Nucleus accumbens (tissue), 56 donors: ENCODE measurements at regions not wholly inside any gene's neighbourhood (a gene's known extent, or its start where the extent isn't known, plus 50 kb on each side); places are given as distances from the start of the nearest gene placed in this dataset.

Experiments used
- DNase-seq, 56 donors: peaks; one replicate each; lab custom pipeline; 2025; lab: John Stamatoyannopoulos, UW

DNA sequence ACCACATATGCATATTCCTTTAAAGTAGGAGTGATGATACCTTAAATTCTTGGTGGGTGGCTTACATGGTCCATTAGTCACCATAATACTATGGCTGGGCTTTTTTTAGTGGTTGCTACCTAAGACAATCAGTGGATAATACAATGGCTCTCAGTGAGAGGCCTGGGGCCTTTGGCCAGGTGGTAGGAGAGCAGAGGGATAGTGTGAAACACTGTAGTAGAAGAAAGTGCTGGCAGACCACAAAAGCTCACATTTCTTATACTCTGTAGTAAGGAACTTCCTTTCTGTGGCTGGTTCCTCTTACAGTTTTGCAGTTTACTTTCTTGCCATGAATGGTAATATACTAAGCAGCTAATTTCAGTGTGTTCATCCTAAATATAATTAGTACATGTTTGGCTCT, 583.5 kb downstream of the XIRP2 start:
- no peak for DNase-seq

DNA sequence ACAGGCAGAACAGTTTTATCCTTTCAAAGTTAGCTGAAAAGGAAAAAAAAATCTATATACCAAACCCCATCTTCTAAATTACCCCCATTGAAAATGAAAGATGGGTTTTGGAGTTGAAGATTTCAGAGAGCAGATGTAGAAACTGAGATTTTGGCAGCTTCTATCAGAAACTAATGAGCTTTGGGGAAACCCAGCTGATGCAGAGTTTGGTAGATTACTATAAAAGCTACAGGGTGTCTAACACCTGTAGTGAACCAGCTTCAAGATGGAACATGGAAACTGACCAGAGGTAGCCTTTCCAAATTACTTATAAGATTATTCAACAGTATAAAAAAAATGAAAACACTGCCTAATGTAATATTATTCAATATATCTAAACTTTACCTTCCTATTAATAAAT, 583.1 kb downstream of the XIRP2 start:
- DNase-seq = no peak

DNA sequence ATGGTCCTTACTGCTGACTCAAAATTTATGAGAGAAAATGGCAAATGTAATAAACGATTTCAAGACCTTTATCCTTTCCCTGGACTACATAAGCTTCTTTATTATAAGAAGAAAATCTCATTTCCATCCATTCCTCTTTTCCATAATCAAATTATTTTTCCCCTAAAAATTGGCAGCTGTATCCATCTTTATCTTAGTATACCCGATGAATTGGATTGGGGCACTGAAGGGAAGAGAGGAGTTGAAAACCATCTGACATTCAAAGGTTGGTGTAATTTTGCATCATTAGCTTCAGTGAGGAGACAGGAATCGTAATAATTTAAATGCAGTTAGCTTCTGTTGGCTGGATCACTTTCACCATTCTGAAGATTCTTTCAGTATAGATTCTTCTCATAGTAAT, 574.1 kb downstream of the XIRP2 start:
- no peak for DNase-seq

DNA sequence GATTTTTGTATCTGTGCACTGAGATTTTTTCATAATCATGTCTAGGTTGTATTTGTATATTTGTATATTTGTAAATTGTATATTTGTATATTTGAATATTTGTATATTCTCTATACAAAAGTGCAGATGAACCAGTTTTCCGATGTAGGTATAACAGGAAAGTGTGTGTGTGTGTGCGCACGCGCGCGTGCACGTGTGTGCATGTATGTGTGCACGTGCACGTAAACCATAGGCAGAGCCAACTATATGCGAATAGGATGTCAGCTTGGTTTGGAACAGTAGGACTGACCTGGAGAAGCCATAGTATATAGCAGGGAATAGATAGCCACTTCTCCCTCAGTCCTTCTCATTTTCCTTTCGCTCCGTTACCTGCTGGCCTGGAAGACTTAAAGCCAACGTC, 565.8 kb downstream of the XIRP2 start:
- DNase-seq = no peak

DNA sequence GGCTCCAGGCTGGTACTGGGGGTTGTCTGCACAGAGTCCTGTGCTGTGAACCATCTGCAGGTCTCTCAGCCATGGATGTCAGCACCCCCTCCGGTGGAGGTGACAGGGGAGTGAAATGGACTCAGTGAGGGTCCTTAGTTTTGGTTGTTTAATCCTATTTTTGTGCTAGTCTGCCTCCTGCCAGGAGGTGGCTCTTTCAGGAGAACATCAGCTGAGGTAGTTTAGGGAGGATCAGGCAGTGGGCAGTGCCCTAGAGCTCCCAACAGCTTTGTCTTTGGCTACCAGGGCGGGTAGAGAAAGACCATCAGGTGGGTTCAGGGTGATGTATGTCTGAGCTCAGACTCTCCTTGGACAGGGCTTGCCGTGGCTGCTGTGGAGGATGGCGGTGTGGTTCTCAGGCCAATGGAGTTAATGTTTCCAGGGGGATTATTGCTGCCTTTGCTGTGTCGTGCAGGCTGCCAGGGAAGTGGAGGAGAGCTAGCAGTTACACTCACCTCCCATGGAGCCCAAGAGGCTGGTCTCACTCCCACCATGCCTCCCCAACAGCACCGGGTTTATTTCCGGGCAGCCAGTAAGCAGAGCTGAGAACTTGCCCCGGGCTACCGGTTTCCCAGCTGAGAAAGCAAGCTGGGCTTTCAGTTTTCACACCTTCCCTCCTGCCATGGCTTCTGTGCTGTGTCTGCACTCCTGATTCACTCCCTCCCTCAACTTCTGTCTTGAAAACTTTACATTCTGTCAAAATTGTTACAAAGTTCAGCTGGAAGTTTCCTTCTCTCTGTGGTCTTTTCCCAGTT, 563.4 kb downstream of the XIRP2 start:
- DNase-seq = no peak

DNA sequence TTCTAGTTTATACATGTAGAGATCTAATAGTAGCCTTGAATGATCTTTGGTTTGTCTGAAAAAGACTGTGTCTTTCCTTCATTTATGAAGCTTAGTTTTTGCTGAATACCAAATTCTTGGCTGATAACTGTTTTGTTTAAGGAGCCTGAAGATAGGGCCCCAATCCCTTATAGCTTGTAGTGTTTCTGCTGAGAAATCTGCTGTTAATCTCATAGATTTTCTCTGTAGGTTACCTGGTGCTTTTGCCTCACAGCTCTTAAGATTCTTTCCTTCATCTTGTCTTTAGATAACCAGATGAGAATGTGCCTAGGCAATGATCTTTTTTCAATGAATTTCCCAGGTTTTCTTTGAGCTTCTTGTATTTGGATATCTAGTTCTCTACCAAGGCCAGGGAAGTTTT, 562.1 kb downstream of the XIRP2 start:
- no peak for DNase-seq

DNA sequence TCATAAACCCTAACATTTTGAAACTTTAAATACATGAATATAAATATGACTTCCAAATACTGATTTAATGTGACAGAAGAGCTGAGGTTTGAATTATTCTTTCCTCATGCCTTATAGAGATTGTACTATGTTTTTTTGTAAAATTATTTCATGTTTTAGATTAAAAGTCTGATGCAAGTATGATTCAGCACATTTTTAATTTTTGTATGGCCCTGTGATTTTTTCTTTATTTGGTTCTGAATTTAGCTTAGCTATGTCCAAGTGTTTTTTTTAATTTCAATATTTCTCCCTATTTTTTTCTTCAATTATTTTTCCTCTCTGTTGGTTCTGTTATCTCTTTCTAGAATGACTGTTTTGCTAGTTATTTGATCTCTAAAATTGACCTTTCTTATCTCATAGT, 552.1 kb downstream of the XIRP2 start:
- DNase-seq = no peak

DNA sequence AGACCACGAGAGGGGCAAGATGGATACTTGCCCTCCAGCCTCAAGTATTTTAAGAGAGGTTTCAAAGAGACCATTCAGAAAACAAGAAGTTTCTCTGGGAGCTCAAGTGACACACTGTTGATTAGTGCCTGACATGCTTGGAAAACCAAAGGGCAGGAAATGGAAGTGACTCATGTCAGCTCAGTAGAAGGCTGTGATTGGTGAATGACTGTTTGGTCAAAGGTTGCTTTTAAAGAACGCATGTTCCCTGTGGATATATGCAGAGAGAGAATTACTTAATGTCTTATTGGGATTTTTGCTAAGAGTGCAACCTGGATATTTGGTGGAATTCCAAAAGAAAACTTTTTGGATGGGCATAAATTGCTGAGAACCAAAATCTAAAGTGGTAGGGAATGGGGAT, 549.9 kb downstream of the XIRP2 start:
- DNase-seq = no peak

DNA sequence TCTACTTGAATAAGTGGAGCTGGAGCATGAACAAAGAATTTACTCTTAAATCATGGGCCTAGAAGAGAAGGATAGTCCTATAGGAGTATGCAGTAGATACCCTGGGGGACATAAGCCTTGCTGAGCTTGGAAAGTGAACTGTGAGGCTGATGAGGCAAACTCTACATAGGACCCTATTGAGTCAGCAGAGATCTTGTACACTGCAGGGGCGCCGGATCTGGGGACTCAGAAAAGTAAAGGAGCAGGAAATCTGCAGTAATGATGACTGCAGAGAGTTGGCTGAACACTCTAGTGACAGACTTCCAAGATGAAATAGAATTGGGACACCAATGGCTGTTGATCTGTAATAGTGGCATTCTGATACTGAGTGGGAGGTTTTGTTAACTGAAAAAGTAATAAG, 543.7 kb downstream of the XIRP2 start:
- peak in 1 of 56 donors; percentile 10 for DNase-seq

DNA sequence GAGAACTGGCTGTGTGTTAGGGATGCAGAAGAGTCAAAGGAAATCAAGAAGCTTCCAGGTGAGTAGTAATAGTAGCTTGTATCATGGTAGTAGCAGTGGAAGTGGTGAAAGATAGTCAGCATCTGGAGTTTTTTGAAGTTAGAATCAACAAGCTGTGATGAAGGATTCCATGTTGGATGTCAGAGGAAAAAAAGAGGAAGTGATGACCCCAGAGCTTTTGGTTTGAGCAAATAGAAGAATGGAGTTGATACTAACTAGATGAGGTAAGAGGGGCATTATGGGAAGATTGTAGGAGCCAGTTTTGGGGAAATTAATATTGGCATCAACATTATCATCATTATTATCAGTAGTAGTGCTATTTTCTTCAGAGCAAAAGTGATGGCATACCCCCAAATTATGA, 542.2 kb downstream of the XIRP2 start:
- DNase-seq = no peak

DNA sequence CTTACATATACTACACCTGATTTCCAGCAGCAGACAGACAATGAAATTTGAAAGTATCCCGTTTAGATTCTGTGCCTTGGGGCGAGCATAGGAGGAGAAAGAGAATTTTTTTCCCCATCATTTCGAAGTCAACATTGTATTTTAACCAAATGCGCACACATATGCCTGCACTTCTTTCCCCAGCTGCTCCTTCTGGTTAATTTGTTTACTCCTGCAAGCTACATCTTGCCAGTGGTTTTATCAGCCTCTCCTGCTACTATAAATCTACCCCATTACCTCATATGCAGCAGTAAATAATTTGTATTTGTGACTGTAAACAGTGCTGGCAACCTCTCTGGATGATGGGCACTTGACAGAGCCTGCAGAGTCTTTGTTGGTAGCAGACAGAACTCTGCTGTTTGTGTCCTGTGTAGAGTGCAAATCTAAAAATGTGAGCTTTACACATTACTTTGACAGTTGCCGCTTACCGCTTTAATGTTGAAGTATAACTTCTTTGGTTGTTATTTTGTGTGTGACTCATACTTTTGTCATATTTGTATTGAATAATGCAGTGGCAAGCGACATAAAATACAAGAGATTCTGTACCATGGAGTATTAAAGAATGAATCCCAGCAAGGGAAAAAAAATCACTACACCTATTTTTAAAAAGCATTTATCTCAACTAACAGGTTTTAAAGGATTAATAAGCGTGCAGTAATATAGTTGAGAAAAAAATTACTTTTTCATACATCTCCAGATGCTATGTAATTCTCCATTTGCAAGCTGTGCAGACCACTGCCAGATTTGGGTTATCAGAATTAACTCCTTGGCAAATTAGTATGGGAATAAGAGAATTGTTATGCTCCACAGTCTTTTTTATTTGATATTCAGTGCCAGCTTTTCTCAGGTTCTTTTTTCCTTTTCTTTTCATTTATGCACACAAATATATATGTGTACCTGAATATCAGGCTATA, 536.8 kb downstream of the XIRP2 start:
- no peak for DNase-seq

DNA sequence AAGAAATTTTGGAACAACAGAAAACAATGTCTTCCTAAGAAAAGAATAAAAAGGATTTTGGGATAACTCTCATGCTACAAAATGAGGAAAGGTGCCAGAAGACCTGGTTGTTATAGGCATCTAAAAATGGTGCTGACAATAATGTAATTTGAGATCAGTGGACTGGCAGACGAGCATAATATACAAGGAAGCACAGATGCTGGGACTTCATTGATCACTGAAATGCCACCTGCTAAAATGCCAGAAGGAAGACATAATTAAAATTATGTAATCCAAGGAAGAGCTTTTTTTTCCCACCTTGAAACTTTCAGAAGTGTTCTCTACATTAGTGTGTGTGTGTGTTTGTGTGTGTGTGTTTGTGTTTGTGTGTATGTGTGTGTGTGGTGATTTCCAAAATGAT, 535.9 kb downstream of the XIRP2 start:
- no peak for DNase-seq

DNA sequence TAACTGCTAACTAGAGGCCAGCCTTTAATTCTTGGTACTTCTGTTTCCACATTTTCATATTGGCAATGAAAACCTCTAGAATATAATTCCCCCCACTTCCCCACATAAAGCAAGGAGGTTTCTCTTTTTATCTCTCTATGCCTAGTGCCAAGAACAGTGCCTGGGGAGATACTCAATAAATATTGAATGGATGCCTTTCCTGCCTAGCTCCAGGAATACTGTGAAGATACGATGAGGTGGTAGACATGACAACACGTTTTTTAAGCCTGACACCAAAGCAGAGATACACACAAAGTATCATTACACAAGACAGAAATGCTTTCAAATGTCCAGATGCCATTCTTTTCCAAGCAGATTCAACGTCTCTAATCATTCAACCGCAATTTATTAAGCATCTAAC, 535.5 kb downstream of the XIRP2 start:
- no peak for DNase-seq

DNA sequence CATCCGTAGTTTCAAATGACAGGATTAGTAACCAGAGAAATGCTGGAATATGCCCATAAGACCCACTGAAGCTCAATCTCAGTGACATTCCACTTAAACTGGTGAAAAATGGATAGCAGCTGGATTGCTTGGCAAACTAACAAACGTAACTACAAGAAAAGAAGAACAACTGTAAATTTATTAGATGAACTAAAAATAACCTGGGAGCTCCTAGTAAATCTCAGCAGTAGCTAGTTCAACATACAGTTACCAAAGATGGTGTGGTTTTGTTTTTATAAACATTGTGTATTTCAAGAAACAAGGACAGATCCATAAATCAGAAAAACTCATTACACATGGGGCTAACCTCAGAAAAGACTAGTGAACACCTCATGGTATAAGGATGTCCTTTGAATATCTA, 531.9 kb downstream of the XIRP2 start:
- no peak for DNase-seq

DNA sequence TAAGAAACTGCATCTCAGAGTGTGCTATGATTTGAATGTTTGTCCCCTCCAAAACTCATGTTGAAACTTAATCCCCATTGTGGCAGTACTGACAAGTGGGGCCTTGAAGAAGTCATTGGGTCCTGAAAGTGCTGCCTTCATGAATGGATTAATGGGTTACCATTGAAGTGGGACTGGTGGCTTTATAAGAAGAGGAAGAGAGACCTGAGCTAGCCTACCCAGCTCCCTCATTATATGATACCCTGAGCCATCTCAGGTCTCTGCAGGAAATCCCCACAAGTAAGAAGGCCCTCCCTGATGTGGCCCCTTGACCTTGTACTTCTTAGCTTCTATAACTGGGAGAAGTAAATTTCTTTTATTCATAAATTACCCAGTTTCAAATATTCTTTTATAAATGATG, 526.8 kb downstream of the XIRP2 start:
- DNase-seq = no peak

DNA sequence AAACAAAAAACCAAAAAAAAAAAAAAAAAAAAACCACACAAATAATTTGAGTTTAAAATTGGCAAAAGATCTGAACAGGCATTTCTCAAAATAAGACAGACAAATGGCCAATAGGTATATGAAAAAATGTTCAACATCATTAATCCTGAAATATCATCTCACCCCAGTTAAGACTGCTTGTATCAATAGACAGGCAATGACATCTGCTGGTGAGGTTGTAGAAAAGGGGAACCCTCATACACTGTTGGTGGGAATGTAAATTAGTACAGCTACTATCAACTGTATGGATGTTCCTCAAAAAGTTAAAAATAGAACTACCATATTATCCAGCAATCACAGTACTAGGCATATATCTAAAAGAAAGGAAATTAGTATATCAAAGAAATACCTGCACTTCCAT, 523.1 kb downstream of the XIRP2 start:
- DNase-seq = no peak

DNA sequence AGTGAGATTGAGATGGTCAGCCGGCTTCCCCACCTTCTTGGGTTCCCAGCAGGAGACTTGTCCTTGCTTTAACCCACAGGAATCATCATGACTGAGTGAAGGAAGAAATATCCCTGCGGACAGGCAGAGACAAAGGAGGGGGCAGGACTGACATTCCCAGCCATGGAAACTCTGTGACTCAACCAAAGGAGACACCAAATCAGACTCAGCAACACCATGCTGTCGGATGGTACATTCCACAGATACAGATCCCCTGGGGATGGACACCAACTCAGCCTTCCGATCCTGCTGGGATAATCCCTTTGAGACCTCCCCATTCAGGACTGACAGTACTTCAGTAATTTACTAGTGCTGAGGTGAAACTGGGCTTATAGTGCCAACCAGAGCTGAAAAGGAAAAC, 518.3 kb downstream of the XIRP2 start:
- DNase-seq = no peak

DNA sequence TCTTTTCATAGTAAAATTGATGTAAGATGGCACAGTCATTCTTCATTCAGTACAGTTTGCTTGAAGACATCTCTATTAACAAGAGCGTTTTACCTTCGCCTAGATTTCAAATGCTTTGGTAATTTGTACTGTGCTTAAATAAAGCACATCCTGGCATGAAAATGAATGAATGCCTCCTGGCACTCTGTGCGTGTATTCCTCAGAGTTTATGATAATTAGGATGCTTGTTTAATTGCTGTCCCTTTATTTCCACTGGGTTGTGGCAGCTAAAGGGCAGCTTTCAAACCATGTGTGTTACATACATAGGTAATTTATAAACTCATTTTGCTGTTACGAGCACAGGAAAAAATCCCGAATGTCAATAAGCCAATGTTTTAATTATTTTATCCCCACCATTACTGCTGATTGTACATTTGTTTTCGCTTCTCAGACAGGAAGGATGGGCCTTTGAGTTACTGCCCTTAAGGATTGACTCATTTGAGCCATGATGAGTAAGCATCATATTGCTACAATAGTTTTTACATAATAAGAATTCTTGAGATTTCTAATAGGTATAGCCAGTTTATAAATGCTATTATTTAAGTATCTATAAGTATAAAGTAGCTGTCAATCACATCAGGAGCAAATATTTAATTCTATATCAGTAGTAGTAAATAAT, 516.5 kb downstream of the XIRP2 start:
- DNase-seq = no peak

DNA sequence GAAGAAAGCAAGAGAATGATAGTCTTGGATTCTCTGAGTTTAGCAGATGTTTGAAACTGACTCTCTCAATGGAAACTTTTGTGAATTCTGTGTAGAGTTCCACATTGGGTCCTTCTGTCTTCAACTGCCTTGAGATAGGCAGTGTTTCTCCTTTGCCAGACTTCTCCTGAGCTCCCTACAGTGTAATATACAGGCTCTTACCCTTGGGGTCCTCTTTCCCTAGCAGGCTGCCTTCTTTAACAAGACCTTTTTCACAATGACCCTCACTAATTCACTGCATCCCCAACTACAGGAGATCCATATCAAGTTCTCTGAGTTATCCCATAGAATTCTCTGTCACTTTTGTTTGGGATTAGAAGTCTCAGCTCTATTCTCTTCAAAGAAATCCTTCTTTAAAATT, 513.0 kb downstream of the XIRP2 start:
- no peak for DNase-seq

DNA sequence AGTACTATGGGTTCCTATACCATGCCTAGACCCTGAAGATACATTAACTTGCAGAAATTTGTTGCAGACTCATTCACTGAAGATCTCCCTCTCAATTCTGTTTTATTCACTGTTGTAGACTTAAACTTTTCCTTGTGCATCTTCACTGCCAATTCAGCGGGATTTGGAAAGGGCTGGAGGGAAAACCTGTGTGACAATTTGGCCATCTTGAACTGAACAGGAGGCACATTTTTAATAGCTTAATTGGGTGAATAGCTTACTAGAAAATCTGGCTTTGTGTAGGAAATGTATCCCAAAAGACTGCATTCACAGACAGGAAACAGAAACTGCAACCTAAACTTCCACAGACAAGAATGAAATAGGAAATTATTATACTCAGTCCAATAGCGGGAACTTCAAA, 512.3 kb downstream of the XIRP2 start:
- no peak for DNase-seq

DNA sequence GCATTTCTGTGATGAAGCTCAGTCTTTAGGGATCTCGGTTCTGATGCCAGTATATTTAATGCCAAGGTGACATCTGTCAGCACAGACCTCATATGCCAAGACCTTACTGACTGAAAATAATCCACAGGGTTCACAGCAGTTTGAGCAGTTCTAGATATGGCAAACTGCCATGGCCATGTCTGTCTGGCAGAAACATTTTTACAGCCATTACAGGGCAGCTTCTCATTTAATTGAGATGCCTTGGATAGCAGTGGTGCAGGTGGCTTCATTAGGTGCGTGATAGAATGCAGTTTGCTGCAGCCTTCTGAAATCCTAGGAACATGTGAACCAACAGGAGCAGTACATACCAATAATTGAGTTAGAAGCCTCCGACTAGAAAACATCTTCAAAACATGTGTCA, 510.6 kb downstream of the XIRP2 start:
- DNase-seq = no peak
